ENCODE measurements at regions not wholly inside any gene's neighbourhood (a gene's known extent, or its start where the extent isn't known, plus 50 kb on each side); places are given as distances from the start of the nearest gene placed in this dataset.

- DNase-seq (ENCODE audit: low read depth), result no peak
Observed at GRCh38 chr11:13869398-13869886, 93.1 kb upstream of the SPON1 start.

- DNase-seq (ENCODE audit: low read depth), result no peak
Observed at GRCh38 chr11:13874597-13874996, 87.9 kb upstream of the SPON1 start.

- no peak for DNase-seq (ENCODE audit: low read depth)
Observed at GRCh38 chr11:13875643-13876042, 86.9 kb upstream of the SPON1 start.

GRCh38 chr11:13876423-13876822, 86.1 kb upstream of the SPON1 start:
- DNase-seq (ENCODE audit: low read depth), result no peak

GRCh38 chr11:13878077-13878476, 84.4 kb upstream of the SPON1 start:
- DNase-seq (ENCODE audit: low read depth), result no peak

GRCh38 chr11:13880634-13881033, 81.9 kb upstream of the SPON1 start:
- DNase-seq (ENCODE audit: low read depth), result no peak

GRCh38 chr11:13881226-13881905, 81.2 kb upstream of the SPON1 start:
- no peak for DNase-seq (ENCODE audit: low read depth)

- DNase-seq (ENCODE audit: low read depth), result no peak
Observed at GRCh38 chr11:13883042-13883441, 79.5 kb upstream of the SPON1 start.

- no peak for DNase-seq (ENCODE audit: low read depth)
Observed at GRCh38 chr11:13883589-13883988, 78.9 kb upstream of the SPON1 start.

- DNase-seq (ENCODE audit: low read depth), result no peak
Observed at GRCh38 chr11:13884158-13884799, 78.2 kb upstream of the SPON1 start.

GRCh38 chr11:13885083-13885482, 77.4 kb upstream of the SPON1 start:
- no peak for DNase-seq (ENCODE audit: low read depth)

- DNase-seq (ENCODE audit: low read depth), result no peak
Observed at GRCh38 chr11:13889552-13890249, 72.8 kb upstream of the SPON1 start.

GRCh38 chr11:13891911-13892310, 70.6 kb upstream of the SPON1 start:
- no peak for DNase-seq (ENCODE audit: low read depth)

GRCh38 chr11:13896175-13896980, 66.1 kb upstream of the SPON1 start:
- DNase-seq (ENCODE audit: low read depth), result no peak

GRCh38 chr11:13896981-13897353, 65.6 kb upstream of the SPON1 start:
- no peak for DNase-seq (ENCODE audit: low read depth)

GRCh38 chr11:13897646-13898276, 64.8 kb upstream of the SPON1 start:
- no peak for DNase-seq (ENCODE audit: low read depth)

GRCh38 chr11:13899603-13900002, 62.9 kb upstream of the SPON1 start:
- no peak for DNase-seq (ENCODE audit: low read depth)

GRCh38 chr11:13902523-13902922, 60.0 kb upstream of the SPON1 start:
- DNase-seq (ENCODE audit: low read depth), result no peak

- DNase-seq (ENCODE audit: low read depth), result no peak
Observed at GRCh38 chr11:13905137-13905781, 57.3 kb upstream of the SPON1 start.

GRCh38 chr11:13907678-13908077, 54.8 kb upstream of the SPON1 start:
- no peak for DNase-seq (ENCODE audit: low read depth)

- no peak for DNase-seq (ENCODE audit: low read depth)
Observed at GRCh38 chr11:13908535-13908934, 54.0 kb upstream of the SPON1 start.
